Retina (tissue), 1 donor: ENCODE measurements at regions not wholly inside any gene's neighbourhood (a gene's known extent, or its start where the extent isn't known, plus 50 kb on each side); places are given as distances from the start of the nearest gene placed in this dataset.
A peak's percentile ranks its signal among the peaks of the same experiment; 100 is the strongest.

Source experiments
- DNase-seq: peaks from one replicate; pipeline ENCODE4 v3.0.0-alpha.2; 2016

DNA sequence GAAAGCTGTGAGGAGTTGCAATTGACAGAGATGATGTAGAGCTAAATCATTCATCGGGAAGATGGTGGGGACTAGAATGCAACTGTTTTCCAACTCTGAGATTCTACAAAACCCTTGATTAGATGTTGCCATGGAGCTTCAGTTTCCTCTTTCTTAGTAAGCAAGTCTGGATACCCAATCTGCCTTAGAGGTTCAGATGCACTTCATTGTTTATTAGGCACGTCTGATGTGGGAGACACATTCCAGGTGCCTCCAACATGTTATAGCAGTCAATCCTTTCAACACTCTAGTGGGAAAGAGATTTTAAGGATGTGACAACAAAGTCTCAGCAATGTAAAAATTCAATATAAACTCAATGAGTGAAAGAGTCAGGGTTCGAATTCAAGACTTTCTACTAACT is 291.3 kb upstream of the PHYHIPL start:
- DNase-seq: no peak

DNA sequence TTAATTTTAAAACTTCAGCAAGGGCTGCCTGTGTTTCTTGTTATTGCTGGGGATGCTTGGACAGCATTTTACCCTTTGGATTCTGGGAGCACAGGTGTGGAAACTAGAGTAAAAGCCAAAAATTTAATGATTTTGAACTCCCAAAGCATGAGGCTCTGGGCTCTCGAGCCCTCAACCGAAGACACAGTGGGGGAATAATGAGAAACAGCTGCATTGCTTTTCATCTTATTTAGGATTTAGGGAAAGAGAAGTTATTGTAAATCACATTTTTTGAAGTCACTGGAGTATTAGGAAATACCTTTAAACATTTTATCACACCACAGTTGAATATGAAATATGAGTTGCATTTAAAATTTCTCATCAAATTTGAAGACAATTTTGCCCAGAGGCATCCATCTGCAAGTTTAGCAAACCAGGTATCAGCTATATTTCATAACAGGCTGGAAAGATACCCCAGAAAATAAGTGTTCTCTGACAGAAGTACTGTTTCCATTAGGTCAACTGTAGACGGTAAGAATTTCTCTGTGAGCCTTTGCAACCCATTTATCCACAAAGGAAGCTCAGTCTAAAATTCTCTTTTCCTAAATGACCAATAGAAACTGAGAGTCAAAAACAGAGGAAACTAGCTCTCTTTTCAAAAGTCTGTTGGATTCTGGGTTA is 290.6 kb upstream of the PHYHIPL start:
- no peak for DNase-seq

DNA sequence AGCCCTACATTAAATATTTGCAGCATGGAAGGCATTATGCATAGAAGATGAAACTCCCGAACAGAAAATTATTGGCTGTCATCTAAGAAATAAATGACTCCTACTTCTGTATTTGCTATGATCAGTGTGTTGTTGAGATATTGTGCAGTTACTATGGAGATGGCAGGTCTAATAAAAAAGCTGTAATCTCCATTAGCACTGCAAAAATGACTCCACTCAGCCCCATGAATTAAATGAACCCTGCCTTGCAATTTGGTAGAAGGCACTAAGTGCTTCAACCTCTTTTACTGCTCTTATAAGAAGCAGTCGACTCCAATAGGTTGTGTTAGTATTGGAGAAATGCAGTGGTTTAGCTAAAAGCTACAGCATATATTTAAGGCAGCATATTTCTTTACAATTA is 290.0 kb upstream of the PHYHIPL start:
- no peak for DNase-seq

DNA sequence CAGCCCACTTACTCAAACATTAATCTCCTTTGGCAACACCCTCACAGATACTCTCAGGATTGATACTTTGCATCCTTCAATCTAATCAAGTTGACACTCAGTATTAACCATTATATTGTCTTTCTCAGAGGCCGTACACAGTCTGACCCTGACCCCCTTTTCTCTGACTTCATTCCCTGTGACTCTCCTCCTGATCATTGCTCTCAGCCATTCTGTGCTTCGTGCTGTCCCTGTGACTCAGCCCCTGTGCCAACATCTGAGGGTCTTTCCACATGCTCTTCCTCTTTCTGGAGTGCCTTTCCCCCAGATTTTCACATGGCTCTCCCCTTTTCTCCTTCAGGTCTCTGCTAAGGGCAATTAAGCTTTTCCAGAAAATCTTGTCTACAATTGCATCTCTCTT is 289.0 kb upstream of the PHYHIPL start:
- no peak for DNase-seq

DNA sequence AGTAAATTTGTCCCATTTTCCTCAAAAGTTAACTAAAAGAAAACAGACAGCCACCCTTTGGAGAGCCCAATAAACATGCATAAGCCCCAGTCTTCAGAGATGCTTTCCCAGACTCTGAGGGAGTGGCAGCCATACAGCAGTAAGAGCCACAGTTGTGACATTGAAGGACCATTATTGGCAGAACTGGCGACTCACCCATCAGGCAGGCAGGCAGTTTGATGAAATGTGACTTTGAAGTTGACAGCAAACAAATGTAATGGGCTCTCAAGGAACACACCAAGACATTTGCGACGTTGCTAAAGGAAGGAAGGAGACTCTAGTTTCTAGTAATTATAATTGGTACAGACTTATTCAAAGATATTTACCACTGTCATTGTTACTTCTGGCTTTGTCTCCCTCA is 287.5 kb upstream of the PHYHIPL start:
- no peak for DNase-seq

DNA sequence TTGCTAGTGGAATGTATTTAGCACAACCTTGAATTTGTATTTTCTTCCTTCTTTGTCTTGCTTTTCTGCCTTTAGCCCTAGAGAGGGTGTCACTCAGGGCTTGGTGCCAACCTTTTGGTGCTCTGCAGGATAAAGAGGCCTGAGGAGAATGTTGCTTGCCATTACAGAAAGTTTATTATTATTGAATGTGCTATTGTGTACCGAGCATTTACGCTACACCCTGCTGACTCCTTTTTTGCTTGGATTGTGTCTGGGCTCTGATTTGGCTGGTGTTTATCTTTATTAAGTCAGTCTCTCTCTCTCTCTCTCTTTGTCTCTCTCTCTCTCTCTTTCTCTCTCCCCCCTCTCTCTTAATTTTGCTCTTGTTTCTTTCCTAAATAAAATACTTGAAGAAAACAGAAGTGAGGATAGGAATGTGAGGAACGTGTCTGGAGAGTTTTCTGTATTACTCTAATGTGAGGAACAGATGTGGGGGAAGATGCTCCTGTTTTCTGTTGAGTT is 284.4 kb upstream of the PHYHIPL start:
- no peak for DNase-seq

DNA sequence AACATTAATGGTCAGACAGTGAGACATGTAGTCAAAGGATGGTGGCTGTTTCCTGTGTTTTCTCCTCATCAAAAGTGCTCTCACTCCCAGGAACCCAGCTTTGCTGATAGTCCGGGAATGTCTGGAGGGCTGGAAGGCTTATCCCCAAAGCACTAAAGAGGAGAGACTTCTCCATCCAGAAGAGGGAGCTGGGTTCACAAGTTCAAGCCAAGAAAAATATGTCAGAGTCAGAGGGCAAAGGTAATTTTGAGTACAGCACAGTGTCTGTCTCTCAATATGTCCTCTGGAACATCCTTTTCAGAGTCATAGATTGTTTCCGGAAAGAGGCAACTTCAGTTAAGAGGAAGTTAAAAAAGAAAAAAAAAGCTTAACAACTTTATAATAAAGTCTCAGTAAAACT is 281.5 kb upstream of the PHYHIPL start:
- DNase-seq: no peak

DNA sequence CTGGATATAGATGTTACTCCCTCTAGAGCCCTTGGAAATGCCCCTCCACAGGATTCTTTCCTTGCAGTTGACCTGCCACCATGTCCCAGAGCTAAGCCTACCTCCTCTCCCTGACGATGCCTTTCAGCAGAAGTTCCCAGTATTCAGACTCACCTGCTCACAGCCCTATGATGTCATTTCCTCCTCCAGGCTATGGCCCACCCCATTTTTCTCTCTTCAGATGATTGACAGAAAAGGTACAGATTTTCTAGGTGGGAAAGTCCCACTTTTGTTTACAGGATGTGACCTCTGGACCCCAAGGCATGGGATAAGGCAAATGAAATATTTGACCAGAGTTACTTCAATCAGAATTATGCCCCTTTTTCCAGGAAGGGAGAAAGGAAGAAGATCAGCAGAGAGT is 280.2 kb upstream of the PHYHIPL start:
- DNase-seq: no peak

DNA sequence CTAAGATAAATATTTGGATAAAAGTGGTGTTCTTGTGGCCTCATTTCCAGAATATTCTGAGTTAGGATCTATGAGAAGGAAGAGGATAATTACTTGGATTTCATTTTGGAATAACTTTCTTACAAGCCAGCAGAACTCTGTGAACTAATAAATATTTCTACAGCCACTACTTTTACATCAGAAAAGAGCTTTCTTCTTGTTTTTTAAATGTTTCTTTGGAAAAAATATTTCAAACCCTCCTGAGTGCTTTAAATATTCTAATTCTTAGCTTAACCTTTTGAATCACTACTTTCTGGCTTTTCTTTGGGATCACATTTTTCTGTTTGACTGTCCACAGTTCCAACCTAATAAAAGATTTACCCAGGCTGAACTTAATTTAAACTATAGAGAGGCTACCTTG is 279.2 kb upstream of the PHYHIPL start:
- no peak for DNase-seq

DNA sequence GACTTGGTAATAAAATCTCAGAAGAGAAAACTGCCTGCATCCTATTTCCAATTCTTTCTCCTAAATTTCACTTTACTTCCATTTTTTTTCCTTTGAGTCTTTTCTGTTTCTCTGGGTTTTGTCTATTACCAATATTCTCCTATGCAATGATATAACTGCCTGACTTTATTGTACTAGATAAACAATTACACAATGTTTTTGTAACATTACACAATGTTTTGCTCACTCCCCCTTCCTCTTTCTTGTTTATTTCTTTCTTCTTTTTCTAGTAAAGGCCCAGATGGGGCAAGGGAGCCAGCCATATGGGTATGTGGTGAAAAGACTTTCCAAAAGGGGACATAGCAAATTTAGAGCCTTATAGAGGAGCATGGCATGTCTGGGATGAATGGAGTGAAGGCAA is 278.7 kb upstream of the PHYHIPL start:
- DNase-seq: no peak

DNA sequence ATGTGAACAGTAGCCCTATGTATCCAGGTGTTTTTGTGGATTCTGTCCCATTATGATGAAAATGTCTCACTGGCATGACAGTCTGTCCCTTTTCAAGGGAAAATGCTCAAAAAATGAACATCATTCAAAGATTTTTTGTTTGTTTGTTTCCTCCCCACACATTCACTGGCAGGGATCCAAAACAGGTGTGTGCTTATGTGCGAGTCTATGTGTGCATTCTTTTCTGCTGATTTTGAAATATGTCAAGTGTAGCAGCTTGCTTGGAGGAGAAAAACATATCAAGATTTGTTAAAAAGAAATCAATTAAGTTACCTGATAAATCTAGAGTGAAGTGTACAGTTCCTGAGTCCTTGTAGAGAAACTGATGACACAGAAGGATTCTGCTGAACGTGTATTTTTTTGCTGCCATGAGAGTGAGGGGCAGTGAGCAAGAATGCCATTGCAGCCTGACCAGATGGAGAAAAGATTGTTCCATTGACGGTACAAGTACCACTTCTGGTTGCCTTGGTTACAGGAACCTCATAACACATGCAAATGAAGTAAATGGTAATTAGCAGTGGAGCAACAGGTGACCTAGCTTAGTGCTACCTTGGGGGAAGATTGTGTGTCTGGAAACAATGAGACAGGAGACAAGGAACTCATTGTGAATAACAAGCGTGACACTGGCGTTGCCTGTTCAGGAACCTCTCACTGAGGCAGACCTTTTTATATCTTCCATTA is 277.4 kb upstream of the PHYHIPL start:
- no peak for DNase-seq

DNA sequence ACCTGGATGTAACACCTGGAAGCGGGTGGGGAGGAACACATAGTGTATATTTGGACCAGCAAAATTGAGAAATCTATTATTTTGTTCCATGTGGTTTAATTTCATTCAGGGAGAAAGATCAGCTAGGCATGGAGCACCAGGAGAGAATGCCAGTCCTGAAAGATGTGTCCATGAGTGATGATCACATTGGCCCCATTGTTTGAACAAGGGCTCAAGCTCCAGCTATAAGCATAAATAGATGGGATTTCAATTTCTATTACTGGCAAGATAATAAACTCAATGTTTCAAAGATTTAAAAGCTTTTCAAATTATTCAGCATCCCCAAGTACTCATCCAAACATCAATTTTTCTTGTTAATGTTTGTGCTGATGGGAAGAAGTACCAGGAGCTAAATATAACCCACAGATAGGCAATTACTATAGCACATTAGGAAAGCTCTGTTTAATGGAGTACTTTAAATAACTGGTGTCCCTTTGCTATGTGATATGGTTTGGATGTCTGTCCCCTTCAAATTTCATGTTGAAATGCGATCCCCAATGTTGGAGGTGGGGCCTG is 275.3 kb upstream of the PHYHIPL start:
- no peak for DNase-seq

DNA sequence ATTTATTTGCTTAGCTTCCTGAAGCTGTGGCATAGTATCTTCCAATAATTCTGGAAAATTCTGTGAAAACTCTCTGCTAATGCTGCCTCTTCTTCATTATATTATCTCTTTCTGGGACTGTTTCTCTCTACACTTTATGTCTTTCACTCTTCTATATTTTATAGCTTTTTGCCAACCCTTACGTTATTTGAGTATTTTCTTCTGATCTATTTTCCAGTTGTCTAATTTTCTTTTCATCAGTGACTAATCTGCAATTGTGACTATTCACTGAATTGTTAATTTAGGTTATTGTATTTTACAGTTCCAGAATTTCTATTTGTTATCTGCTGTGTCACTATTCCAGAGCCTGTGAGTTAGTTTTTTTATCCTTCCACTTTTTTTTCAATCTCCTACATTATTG is 273.4 kb upstream of the PHYHIPL start:
- no peak for DNase-seq

DNA sequence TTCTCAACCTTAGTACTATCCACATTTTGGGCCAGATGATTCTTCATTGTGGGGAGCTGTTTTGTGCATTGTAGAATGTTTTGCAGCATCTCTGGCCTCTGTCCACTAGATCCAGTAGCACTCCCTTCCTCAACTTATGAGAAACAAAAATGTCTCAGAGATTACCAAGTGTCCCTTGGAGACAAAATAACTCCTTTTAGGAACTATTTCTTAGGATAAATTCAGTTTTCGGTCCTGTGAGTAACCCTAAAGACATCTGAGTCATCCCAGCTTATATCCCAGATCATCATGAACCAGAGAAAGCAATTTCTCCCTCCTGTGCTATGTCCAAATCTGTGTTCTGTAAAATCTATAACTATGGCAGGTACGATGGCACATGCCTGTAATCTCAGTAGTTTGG is 266.6 kb upstream of the PHYHIPL start:
- DNase-seq: no peak

DNA sequence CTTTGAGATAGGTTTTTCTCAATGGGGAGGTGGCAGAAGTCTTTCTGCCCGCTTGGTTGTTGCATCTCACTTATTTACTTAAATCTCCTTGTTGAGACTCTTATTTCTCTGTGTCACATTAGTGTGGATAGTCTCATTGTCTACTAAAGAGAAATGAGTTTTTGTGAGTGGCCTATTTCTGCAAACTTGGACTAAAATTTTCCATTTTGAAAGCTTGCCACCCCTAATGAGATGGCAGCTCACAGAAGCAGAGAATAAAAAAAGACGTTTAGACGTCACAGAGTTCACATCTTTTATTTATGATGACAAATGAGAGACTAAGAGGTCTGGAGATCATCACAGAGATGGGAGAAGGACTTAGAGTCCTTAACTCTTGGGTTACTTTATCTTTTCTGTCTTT is 262.7 kb upstream of the PHYHIPL start:
- no peak for DNase-seq

DNA sequence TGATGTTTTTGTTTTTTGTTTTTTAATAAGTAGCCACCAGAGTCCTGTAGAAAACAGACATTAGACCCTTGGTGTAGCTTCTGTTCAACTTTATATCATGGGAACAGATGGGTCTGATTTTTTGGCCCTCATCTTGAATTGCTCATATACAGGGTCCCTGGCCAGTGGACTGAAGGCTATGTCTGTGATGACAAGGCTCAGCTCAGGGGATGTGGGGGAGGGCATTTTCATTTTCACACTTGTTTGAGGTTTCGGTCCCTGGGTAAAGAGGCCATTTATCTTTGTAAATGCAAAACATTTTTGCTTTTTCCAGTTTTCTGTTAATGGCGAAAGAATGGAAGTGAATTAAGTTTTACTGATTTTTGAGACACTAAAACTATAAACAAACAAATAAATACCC is 257.6 kb upstream of the PHYHIPL start:
- DNase-seq: no peak

DNA sequence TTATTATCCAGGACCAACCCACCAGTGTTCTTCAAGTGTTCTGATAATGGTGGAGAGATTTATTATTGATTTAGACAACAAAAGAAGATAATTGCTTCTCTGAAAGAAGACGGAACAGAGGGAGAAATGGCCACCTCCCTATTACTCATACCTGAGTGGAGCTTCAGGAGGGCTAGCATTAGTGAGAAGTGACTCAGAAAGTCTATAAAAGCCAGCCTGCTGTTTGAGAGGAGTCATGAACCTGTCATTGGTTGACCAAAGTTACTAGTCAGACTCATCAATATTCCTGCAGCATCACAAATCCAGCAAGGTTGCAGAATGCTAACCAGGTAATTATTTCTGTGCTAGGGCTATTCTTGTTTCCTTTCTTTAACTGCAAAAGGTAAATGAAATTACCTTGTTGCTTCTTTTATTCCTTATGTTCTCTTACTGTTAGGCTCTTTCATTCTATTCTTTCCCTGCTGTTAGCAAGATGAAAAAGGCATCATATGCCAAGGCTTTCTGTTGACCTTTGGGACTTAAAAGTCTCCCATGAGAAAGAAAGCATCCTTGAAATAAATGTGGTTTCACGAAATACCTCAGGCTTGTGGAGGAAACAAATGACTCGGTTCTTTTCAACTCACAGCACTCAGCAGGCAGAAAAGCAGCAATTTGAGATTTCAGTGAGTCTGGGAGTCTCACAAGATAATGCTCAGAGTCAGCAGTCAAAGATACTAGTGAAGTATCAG is 256.4 kb upstream of the PHYHIPL start:
- peak; percentile 17 for DNase-seq

DNA sequence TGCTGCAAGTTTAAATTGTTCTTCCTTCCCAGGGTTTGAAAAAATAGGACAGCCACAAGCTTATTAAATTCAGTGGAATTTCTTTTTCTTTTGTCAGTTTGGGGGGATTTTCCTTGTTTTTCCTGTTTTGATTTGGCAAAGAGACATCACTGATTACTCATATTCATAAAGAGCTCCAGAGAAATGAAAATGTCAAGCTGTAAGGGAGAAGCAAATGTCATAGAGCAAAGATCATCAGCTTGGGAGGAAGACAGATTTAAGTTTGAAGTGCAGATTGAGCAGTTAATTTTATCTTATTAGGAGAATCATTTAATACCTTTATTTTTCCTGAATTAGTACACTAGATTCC is 255.8 kb upstream of the PHYHIPL start:
- DNase-seq: no peak

DNA sequence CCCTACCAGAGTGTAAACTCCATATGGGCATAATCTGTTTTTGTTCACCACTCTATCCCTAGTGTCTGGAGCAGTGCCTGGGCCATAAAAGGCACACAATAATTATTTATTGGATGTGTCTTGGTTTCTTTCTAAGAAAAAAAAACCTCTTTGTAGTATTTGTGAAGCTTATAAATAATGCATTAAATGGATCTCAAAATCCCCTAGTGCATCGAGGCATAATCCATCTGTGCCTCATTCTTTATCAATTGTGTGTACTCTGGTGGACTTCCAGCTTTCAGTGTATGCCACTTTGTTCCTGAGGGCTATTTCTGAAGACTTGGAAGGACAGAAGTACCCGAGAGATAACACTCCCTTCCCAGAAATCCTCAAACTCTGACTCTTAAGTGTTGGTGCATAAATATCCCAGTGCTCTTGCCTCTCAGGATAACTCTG is 255.0 kb upstream of the PHYHIPL start:
- peak; percentile 9 for DNase-seq

DNA sequence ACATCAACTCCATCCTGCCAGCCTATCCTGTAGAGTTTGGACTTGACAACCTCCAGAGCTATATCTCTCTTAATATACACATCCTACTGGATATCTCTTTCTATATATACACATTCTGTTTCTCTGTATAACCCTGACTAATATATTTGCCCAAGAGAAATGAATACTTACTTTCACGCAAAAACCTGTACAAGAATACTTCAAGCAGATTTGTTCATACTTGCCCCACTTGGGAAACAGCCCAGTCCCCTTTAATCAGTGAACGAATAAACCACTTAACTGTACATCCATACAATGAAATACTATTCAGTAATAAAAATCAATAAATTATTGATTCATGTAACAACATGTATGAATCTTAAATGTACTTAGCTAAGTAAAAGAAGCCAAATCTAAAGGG is 251.1 kb upstream of the PHYHIPL start:
- DNase-seq: no peak

DNA sequence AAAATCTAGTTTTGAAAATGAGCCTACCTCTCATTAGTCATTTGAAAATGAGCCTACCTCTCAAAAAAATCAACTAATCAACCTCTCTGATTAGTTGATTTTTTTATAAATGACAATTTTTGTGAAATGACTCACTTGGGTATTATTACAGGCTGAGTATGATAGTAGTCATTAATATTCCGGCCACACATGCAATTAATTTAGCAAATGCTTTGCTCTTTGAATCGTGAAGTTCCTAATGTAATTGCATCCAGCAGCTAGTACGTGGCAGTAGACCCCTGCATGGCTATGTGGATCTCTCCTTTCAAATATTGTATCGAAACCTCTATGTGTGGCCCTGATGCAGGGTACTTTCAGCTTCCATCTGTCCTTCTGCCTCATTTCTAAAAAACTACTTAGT is 245.9 kb upstream of the PHYHIPL start:
- DNase-seq: no peak

DNA sequence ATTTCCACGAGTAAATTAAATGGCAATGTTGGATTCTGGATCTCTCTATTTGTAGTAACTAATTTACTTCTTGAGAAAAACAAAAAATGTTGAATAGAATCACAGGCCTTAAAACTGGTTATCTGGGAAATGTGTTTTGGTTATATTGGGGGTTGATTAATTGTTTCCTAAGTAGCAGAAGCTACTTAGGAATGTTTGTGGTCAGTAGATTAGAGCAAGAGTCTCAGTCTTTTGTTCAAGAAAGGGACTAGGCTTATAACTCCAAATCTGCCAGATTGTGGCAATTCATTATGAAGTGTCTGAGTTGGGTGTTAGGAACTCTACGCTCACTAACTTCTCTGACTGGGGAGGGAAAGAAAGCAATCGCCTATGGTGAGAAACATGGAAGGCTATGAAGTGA is 244.3 kb upstream of the PHYHIPL start:
- no peak for DNase-seq

DNA sequence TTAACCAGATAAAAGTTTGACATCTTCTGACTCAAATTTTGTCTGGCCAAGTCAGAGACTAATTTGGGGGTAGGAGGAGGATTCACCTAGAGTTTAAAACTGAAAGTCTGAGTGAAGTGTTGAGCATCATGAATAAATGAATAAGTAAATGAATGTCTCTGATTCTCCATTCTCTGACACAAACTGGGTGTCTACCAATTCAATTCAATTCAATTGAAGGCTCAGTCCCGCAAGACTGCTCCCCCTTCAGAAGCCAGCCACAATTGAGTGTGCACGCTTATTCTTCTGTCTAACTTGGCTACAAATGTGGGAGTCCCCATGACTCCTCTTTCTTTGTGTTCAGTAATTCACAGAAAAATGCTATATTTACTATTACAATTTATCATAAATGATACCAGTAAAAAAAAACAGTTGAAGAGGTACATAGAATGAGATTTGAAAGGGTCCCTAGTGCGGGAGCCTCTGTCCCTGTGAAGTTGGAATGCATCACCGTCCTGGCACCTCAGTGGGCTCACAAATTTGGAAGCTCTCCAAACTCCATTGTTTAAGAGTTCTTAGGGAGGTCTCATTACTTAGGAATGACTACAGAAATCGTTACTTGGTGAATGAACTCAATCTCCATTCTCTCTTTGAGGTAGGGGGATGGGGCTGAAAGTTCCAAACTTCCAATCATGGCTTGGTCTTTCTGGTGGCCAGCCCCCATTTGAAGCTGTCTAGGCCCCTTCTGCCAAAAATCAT is 243.7 kb upstream of the PHYHIPL start:
- no peak for DNase-seq
